Ovary (tissue), 7 donors: ENCODE measurements at regions not wholly inside any gene's neighbourhood (a gene's known extent, or its start where the extent isn't known, plus 50 kb on each side); places are given as distances from the start of the nearest gene placed in this dataset.

Experiments used
- DNase-seq, 5 donors: peaks; one replicate each; pipeline ENCODE4 v3.0.0-alpha.2; 2019 to 2020
- H3K27ac ChIP-seq, 2 donors: fragments of 200-600 bp; one replicate each; pipeline versions ENCODE4 v1.5.1 to v1.8.0; 2019 to 2022
- H3K27me3 ChIP-seq: fragments of 200-600 bp; one replicate; pipeline ENCODE4 v1.8.0; 2022
- H3K36me3 ChIP-seq: fragments of 200-600 bp; sonication (generic); one replicate; pipeline ENCODE4 v1.5.1; 2019
- H3K4me1 ChIP-seq: one replicate; pipeline ENCODE4 v1.8.1; 2013; ENCODE audit warnings: mild to moderate bottlenecking, moderate library complexity; ENCODE audit not compliant: insufficient read depth
- H3K4me3 ChIP-seq: fragments of 200-600 bp; sonication (generic); one replicate; pipeline ENCODE4 v1.5.1; 2017
- H3K9me3 ChIP-seq, 2 donors: fragments of 200-600 bp in 1 of 2; sonication (generic) in 1 of 2; one replicate each; pipeline versions ENCODE4 v1.5.1 to v1.8.1; 2013 to 2019; ENCODE audit warnings: mild to moderate bottlenecking in 1 of 2, moderate library complexity in 1 of 2
- CTCF ChIP-seq, 3 donors: fragments of 450-650 bp in 2 of 3; fragments of 200-600 bp in 1 of 3; IDR thresholded peaks; one replicate each; pipeline versions ENCODE4 v1.5.1 to v1.8.0; 2016 to 2022; ENCODE audit warnings: antibody characterized with exemption in 3 of 3, mild to moderate bottlenecking in 1 of 3
- EP300 ChIP-seq: sonication (generic); formaldehyde crosslinking; IDR thresholded peaks from one replicate; pipeline ENCODE4 v1.6.1; 2017; ENCODE audit warnings: antibody characterized with exemption
- POLR2A ChIP-seq: fragments of 450-650 bp; IDR thresholded peaks from one replicate; pipeline ENCODE4 v1.6.1; 2017; ENCODE audit warnings: antibody characterized with exemption, mild to moderate bottlenecking, moderate library complexity
- WGBS, 3 donors: extraction: QIAGEN DNeasy Blood & Tissue Kit in 1 of 3; methylation state at CpG; one replicate each; pipeline versions ENCODE4 v1.1.5 to v1.1.7; 2013 to 2017; 5-methylcytosine and 5-hydroxymethylcytosine counted together
- intact Hi-C, 4 donors: fragments of 100-400 bp; cut with DNase I; formaldehyde crosslinking; loops; one replicate each; pipeline versions ENCODE4 v1.11.0 to v1.15.1; 2022 to 2023
- donor health status: DM: no; HTN: no; CAD: no; lungs with moderate emphysema.
- donor health status: DM: no; HTN: no; CAD: no.
- donor health status: Bipolar disorder and iron deficiency.
- donor health status: DM: no; HTN: no; CAD: no.
- donor health status: DM: yes; HTN: yes; CAD: no.

GRCh38 chr7:136078630-136079029, 101.5 kb upstream of the MTPN start:
- no peak for TF ChIP-seq CTCF (IDR thresholded peaks at IDR 0.05)
- no peak for TF ChIP-seq POLR2A
- TF ChIP-seq EP300 = no peak
- Histone ChIP-seq H3K4me1 (no peaks in the 10 kb centered on the region), H3K27me3 (no peaks in the 10 kb centered on the region), H3K27ac (no peak overlapping the region), H3K4me3 (no peak overlapping the region), H3K9me3 (no peaks in the 10 kb centered on the region), H3K36me3 (no peaks in the 10 kb centered on the region)
- DNase-seq = no peak
- 28 to 53% (median 40%) methylated on average over 4 of the region's 4 CpGs for WGBS, 3 donors
- intact Hi-C loops = no loop called here

GRCh38 chr7:136076954-136077353, 99.8 kb upstream of the MTPN start:
- Histone ChIP-seq H3K4me1 (no peaks in the 10 kb centered on the region), H3K36me3 (no peaks in the 10 kb centered on the region), H3K27ac (no peak overlapping the region), H3K9me3 (no peaks in the 10 kb centered on the region), H3K27me3 (no peaks in the 10 kb centered on the region), H3K4me3 (no peak overlapping the region)
- DNase-seq = no peak
- intact Hi-C loops = no loop called here
- TF ChIP-seq POLR2A (no peak), EP300 (no peak), CTCF (IDR thresholded peaks at IDR 0.05) (no peak)
- 70 to 90% (median 81%) methylated on average over 2 of the region's 2 CpGs for WGBS, 3 donors

- TF ChIP-seq EP300 (no peak), POLR2A (no peak), CTCF (IDR thresholded peaks at IDR 0.05) (no peak)
- intact Hi-C loops = no loop called here
- H3K4me3 ChIP-seq = no peak overlapping the region
- DNase-seq = no peak
- H3K4me1 ChIP-seq = no peaks in the 10 kb centered on the region
- H3K27me3 ChIP-seq = no peaks in the 10 kb centered on the region
- H3K9me3 ChIP-seq = no peaks in the 10 kb centered on the region
- 3 to 9% (median 4%) methylated on average over 2 of the region's 2 CpGs for WGBS, 3 donors
- H3K27ac ChIP-seq = no peak overlapping the region
- no peaks in the 10 kb centered on the region for H3K36me3 ChIP-seq
These were observed 97.7 kb upstream of the MTPN start for GRCh38 chr7:136074843-136075242.

GRCh38 chr7:136072447-136072846, 95.3 kb upstream of the MTPN start:
- intact Hi-C loops = no loop called here
- Histone ChIP-seq H3K27ac (no peak overlapping the region), H3K9me3 (no peaks in the 10 kb centered on the region), H3K4me1 (no peaks in the 10 kb centered on the region), H3K36me3 (no peaks in the 10 kb centered on the region), H3K27me3 (no peaks in the 10 kb centered on the region), H3K4me3 (no peak overlapping the region)
- TF ChIP-seq CTCF (IDR thresholded peaks at IDR 0.05) (no peak), EP300 (no peak), POLR2A (no peak)
- DNase-seq = no peak
- WGBS, 3 donors = 83 to 88% (median 88%) methylated on average over 4 of the region's 4 CpGs
